Activated CD4-positive, alpha-beta T cell treated with anti-CD3 and anti-CD28 coated beads for 1 hour (primary cell): ENCODE measurements at regions not wholly inside any gene's neighbourhood (a gene's known extent, or its start where the extent isn't known, plus 50 kb on each side); places are given as distances from the start of the nearest gene placed in this dataset.
"Not testable (repeated sequence)": the region's sequence is repeated elsewhere in the genome, so short reads cannot be mapped to it uniquely, and the experiment has no call there.

ENCODE experiments used
- DNase-seq: peaks from one replicate; pipeline ENCODE4 v3.0.0-alpha.2; 2020

DNA sequence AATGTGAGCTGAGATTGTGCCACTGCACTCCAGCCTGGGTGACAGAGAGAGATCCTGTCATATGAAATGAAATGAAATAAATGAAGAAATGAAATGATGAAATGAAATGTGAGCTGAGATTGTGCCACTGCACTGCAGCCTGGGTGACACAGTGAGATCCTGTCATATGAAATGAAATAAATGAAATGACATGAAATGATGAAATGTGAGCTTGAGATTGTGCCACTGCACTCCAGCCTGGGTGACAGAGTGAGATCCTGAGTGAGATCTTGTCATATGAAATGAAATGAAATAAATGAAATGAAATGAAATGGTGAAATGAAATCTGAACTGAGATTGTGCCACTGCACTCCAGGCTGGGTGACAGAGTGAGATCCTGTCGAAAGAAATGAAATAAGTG is 58.2 kb upstream of the FAN1 start:
- not testable (repeated sequence) for DNase-seq
